ENCODE measurements at regions not wholly inside any gene's neighbourhood (a gene's known extent, or its start where the extent isn't known, plus 50 kb on each side); places are given as distances from the start of the nearest gene placed in this dataset.

DNA sequence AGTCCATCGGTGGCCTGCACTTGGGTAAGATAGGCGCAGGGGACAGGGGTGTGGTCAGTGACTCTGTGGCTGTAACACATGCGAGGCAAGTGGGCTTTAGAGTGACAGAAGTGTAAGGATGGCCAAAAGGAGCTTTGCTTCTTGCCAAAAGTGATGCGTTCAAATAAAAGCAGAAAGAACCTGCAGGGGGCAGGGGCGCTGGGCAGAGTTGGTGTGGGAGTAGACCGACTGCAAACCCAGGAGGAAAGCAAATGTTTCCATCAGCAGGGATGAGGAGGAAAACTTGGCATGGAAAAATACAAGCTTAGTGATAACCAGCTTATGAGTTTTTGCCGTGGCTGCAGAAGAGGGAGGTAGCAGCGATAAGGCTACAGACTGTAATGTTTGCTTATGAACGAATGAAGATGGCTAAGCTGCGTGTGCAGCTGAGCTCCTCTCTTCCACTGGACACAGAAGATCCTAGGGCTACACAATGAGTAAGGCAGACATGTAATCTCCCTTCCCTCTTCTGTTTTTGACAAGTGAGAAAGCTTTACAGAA is 149.4 kb downstream of the WNT5A start:
- H3K27me3 Mint-ChIP-seq (ENCODE audit: low read depth) = no peaks in the 10 kb centered on the region
- DNase-seq (ENCODE audit: low spot score) = no peak
- no peaks in the 10 kb centered on the region for H3K36me3 Mint-ChIP-seq (ENCODE audit: low read depth)
- H3K4me3 Mint-ChIP-seq (ENCODE audit: low read depth) = no peak overlapping the region
- intact Hi-C loops (cut with micrococcal nuclease) = no loop called here
- H3K27ac Mint-ChIP-seq = no peak overlapping the region
- peaks cover 4% of the 10 kb centered on the region for H3K9me3 Mint-ChIP-seq
- H3K4me1 Mint-ChIP-seq (ENCODE audit: low read depth) = no peaks in the 10 kb centered on the region

DNA sequence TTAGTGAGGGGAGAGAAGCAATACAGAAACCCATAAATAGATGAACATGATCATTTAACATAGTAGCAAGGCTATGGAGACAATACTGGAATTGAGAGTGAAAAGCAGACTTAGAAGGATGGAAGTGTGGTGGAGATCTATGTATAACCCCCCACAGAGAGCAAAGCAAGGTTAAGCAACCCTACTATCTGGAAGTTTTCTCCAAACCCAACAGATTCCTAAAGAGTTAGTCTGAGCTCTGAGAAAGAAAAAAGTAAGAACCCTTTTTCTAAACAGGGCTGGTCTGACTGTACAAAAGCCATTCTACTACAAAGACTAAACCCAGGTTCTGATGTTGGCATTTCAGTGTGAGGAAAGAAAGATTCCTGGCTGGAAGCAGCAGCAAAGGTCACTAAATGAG is 153.2 kb downstream of the WNT5A start:
- DNase-seq (ENCODE audit: low spot score) = no peak
- Mint-ChIP-seq H3K27ac (no peak overlapping the region), H3K4me3 (ENCODE audit: low read depth) (no peak overlapping the region), H3K9me3 (peaks cover 8% of the 10 kb centered on the region), H3K27me3 (ENCODE audit: low read depth) (no peaks in the 10 kb centered on the region), H3K4me1 (ENCODE audit: low read depth) (no peaks in the 10 kb centered on the region), H3K36me3 (ENCODE audit: low read depth) (no peaks in the 10 kb centered on the region)
- intact Hi-C loops (cut with micrococcal nuclease) = no loop called here

GRCh38 chr3:55333046-55333445 is 154.1 kb downstream of the WNT5A start:
- no peak for DNase-seq (ENCODE audit: low spot score)
- Mint-ChIP-seq H3K27ac (no peak overlapping the region), H3K27me3 (ENCODE audit: low read depth) (no peaks in the 10 kb centered on the region), H3K9me3 (peaks cover 8% of the 10 kb centered on the region), H3K4me1 (ENCODE audit: low read depth) (no peaks in the 10 kb centered on the region), H3K36me3 (ENCODE audit: low read depth) (no peaks in the 10 kb centered on the region), H3K4me3 (ENCODE audit: low read depth) (no peak overlapping the region)
- intact Hi-C loops (cut with micrococcal nuclease) = no loop called here

DNA sequence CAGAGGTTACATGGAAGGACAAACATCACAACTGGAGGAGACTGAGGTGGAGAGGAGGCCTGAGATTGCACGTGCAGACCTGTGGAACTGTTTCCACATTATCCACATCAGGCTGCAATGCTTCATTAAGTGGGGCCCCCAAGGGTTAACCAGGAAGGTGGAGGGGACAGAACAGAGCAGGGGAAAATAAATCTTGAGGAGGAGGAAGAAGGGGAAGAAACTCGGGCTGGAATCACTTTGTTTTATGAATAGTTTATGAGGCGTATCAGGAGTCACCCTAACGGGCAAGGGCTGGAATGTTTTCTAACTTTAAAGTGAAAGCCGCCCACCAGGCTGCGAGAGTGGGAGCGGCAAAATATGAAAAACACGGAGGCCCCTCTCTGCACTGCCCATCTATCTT is 154.9 kb downstream of the WNT5A start:
- Mint-ChIP-seq H3K27ac (no peak overlapping the region), H3K36me3 (ENCODE audit: low read depth) (no peaks in the 10 kb centered on the region), H3K9me3 (peaks cover 8% of the 10 kb centered on the region), H3K4me3 (ENCODE audit: low read depth) (no peak overlapping the region), H3K4me1 (ENCODE audit: low read depth) (no peaks in the 10 kb centered on the region), H3K27me3 (ENCODE audit: low read depth) (no peaks in the 10 kb centered on the region)
- intact Hi-C loops (cut with micrococcal nuclease) = no loop called here
- DNase-seq (ENCODE audit: low spot score) = no peak

- Mint-ChIP-seq H3K36me3 (ENCODE audit: low read depth) (no peaks in the 10 kb centered on the region), H3K27me3 (ENCODE audit: low read depth) (no peaks in the 10 kb centered on the region), H3K4me3 (ENCODE audit: low read depth) (no peak overlapping the region), H3K27ac (no peak overlapping the region), H3K4me1 (ENCODE audit: low read depth) (no peaks in the 10 kb centered on the region), H3K9me3 (peaks cover 12% of the 10 kb centered on the region)
- no peak for DNase-seq (ENCODE audit: low spot score)
- intact Hi-C loops (cut with micrococcal nuclease) = no loop called here
Observed at GRCh38 chr3:55331524-55331923, 155.6 kb downstream of the WNT5A start.

DNA sequence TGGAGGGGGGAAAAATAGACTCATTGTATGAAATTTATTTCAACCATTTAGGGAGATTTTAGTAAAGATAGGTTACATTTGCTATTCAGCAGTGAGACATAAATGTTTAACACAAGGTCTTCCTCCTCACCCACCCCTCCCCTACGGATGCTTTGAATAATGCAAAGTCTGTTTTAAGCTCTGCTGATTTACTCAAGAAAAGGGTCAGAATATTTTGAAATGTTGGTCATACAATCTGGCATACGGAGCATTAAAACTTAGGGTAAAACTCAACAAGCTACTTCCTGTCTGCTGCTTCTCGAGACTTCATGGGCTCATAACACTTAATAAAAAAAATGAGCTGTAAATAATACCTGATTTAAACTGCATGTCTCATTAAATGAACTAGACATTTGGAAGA is 156.3 kb downstream of the WNT5A start:
- Mint-ChIP-seq H3K27ac (no peak overlapping the region), H3K4me3 (ENCODE audit: low read depth) (no peak overlapping the region), H3K36me3 (ENCODE audit: low read depth) (no peaks in the 10 kb centered on the region), H3K9me3 (peaks cover 12% of the 10 kb centered on the region), H3K27me3 (ENCODE audit: low read depth) (no peaks in the 10 kb centered on the region), H3K4me1 (ENCODE audit: low read depth) (no peaks in the 10 kb centered on the region)
- DNase-seq (ENCODE audit: low spot score) = no peak
- intact Hi-C loops (cut with micrococcal nuclease) = no loop called here

DNA sequence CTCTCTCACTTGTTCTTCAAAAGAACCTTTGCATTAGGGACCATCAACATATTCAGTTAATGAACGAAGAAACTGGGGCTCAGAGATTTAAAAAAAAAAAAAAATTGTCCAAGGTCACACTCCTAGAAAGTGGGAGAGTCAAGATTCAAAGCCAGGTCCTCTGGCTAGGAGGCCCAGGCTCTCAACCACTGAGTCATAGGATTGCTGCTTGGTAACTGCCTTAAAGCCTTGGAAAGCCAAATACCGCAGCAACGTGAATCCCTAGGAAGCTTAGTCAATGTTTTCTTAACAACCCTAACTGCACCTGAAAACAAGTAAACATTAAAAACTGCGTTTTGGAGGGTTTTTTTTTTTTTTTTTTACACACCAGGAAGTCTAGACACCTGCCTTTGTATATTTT is 156.8 kb downstream of the WNT5A start:
- H3K4me1 Mint-ChIP-seq (ENCODE audit: low read depth) = no peaks in the 10 kb centered on the region
- no peaks in the 10 kb centered on the region for H3K27me3 Mint-ChIP-seq (ENCODE audit: low read depth)
- no peak overlapping the region for H3K27ac Mint-ChIP-seq
- H3K36me3 Mint-ChIP-seq (ENCODE audit: low read depth) = no peaks in the 10 kb centered on the region
- DNase-seq (ENCODE audit: low spot score) = no peak
- intact Hi-C loops (cut with micrococcal nuclease) = no loop called here
- H3K9me3 Mint-ChIP-seq = peaks cover 12% of the 10 kb centered on the region
- H3K4me3 Mint-ChIP-seq (ENCODE audit: low read depth) = no peak overlapping the region

- H3K4me1 Mint-ChIP-seq (ENCODE audit: low read depth) = no peaks in the 10 kb centered on the region
- intact Hi-C loops (cut with micrococcal nuclease) = no loop called here
- H3K27me3 Mint-ChIP-seq (ENCODE audit: low read depth) = no peaks in the 10 kb centered on the region
- no peak overlapping the region for H3K4me3 Mint-ChIP-seq (ENCODE audit: low read depth)
- DNase-seq (ENCODE audit: low spot score) = no peak
- no peak overlapping the region for H3K27ac Mint-ChIP-seq
- no peaks in the 10 kb centered on the region for H3K36me3 Mint-ChIP-seq (ENCODE audit: low read depth)
- peaks cover 12% of the 10 kb centered on the region for H3K9me3 Mint-ChIP-seq
Observed at GRCh38 chr3:55329849-55330248, 157.3 kb downstream of the WNT5A start.

- H3K4me3 Mint-ChIP-seq (ENCODE audit: low read depth) = no peak overlapping the region
- no peaks in the 10 kb centered on the region for H3K4me1 Mint-ChIP-seq (ENCODE audit: low read depth)
- peaks cover 8% of the 10 kb centered on the region for H3K9me3 Mint-ChIP-seq
- H3K27ac Mint-ChIP-seq = no peak overlapping the region
- no peaks in the 10 kb centered on the region for H3K36me3 Mint-ChIP-seq (ENCODE audit: low read depth)
- H3K27me3 Mint-ChIP-seq (ENCODE audit: low read depth) = no peaks in the 10 kb centered on the region
- DNase-seq (ENCODE audit: low spot score) = no peak
- intact Hi-C loops (cut with micrococcal nuclease) = no loop called here
Observed at GRCh38 chr3:55327131-55327920, 159.8 kb downstream of the WNT5A start.

- Mint-ChIP-seq H3K4me1 (ENCODE audit: low read depth) (no peaks in the 10 kb centered on the region), H3K4me3 (ENCODE audit: low read depth) (no peak overlapping the region), H3K27ac (no peak overlapping the region), H3K9me3 (peaks cover 4% of the 10 kb centered on the region), H3K36me3 (ENCODE audit: low read depth) (no peaks in the 10 kb centered on the region), H3K27me3 (ENCODE audit: low read depth) (no peaks in the 10 kb centered on the region)
- no peak for DNase-seq (ENCODE audit: low spot score)
- intact Hi-C loops (cut with micrococcal nuclease) = no loop called here
Observed at GRCh38 chr3:55322638-55323037, 164.5 kb downstream of the WNT5A start.

DNA sequence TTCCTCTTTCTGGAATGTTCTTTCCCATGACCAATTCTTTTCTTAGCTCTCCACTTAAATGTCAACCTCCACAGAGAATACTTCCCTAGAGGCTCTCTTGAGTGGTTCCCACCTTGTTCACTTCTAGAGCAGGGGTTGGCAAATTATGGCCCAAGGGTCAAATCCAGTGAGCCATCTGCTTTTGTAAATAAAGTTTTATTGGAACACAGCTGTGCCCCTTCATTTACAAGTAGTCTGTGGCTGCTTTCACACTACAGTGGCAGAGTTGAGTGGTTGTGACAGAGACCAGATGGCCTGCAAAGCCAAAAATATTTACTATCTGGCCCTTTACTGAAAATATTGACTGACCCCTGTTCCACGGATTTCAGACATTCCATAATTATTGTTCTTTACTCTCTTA is 166.2 kb downstream of the WNT5A start:
- DNase-seq (ENCODE audit: low spot score) = no peak
- H3K36me3 Mint-ChIP-seq (ENCODE audit: low read depth) = no peaks in the 10 kb centered on the region
- no peak overlapping the region for H3K27ac Mint-ChIP-seq
- H3K9me3 Mint-ChIP-seq = no peaks in the 10 kb centered on the region
- H3K27me3 Mint-ChIP-seq (ENCODE audit: low read depth) = no peaks in the 10 kb centered on the region
- H3K4me3 Mint-ChIP-seq (ENCODE audit: low read depth) = no peak overlapping the region
- intact Hi-C loops (cut with micrococcal nuclease) = no loop called here
- H3K4me1 Mint-ChIP-seq (ENCODE audit: low read depth) = no peaks in the 10 kb centered on the region

GRCh38 chr3:55315396-55315795 is 171.7 kb downstream of the WNT5A start:
- Mint-ChIP-seq H3K27ac (no peak overlapping the region), H3K27me3 (ENCODE audit: low read depth) (no peaks in the 10 kb centered on the region), H3K4me3 (ENCODE audit: low read depth) (no peak overlapping the region), H3K4me1 (ENCODE audit: low read depth) (no peaks in the 10 kb centered on the region), H3K9me3 (no peaks in the 10 kb centered on the region), H3K36me3 (ENCODE audit: low read depth) (no peaks in the 10 kb centered on the region)
- no peak for DNase-seq (ENCODE audit: low spot score)
- intact Hi-C loops (cut with micrococcal nuclease) = no loop called here

DNA sequence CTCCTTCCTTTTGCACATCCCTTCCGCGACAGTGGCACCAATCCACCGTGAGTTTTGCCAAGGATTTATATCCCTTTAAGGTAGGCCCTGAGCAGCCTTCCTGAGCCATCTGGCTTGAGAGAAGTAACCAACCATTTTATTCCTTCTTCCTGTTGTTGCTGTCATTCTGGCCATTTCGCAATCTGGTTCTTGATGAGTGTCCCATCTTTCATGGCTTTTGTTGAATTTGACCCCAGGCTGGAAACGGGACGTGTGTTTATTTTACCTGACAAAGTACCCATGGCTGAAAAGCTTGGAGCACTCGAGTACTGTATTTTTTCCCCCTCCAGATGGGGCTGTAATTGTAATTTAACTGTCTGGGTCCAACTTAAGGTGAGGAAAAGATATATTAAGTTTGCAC is 173.4 kb downstream of the WNT5A start:
- Mint-ChIP-seq H3K4me3 (ENCODE audit: low read depth) (no peak overlapping the region), H3K27me3 (ENCODE audit: low read depth) (no peaks in the 10 kb centered on the region), H3K36me3 (ENCODE audit: low read depth) (no peaks in the 10 kb centered on the region), H3K9me3 (no peaks in the 10 kb centered on the region), H3K27ac (no peak overlapping the region), H3K4me1 (ENCODE audit: low read depth) (no peaks in the 10 kb centered on the region)
- no peak for DNase-seq (ENCODE audit: low spot score)
- intact Hi-C loops (cut with micrococcal nuclease) = no loop called here

- no peaks in the 10 kb centered on the region for H3K9me3 Mint-ChIP-seq
- no peak overlapping the region for H3K4me3 Mint-ChIP-seq (ENCODE audit: low read depth)
- DNase-seq (ENCODE audit: low spot score) = no peak
- H3K4me1 Mint-ChIP-seq (ENCODE audit: low read depth) = no peaks in the 10 kb centered on the region
- no peaks in the 10 kb centered on the region for H3K27me3 Mint-ChIP-seq (ENCODE audit: low read depth)
- H3K36me3 Mint-ChIP-seq (ENCODE audit: low read depth) = no peaks in the 10 kb centered on the region
- intact Hi-C loops (cut with micrococcal nuclease) = no loop called here
- no peak overlapping the region for H3K27ac Mint-ChIP-seq
Observed at GRCh38 chr3:55309336-55309735, 177.8 kb downstream of the WNT5A start.
